ENCODE measurements at regions not wholly inside any gene's neighbourhood (a gene's known extent, or its start where the extent isn't known, plus 50 kb on each side); places are given as distances from the start of the nearest gene placed in this dataset.

- peak overlapping the region; percentile 12; the same call in 1 of the 2 replicates for H3K27ac Mint-ChIP-seq
- no peak for DNase-seq
- TF ChIP-seq CTCF (IDR thresholded peaks at IDR 0.05), result no peak
- H3K36me3 Mint-ChIP-seq (ENCODE audit: low read depth), result no peaks in the 10 kb centered on the region
- H3K4me1 Mint-ChIP-seq (ENCODE audit: low read depth), result peaks cover 46% of the 10 kb centered on the region
- H3K4me3 Mint-ChIP-seq, result no peak overlapping the region
- no peaks in the 10 kb centered on the region for H3K9me3 Mint-ChIP-seq
- no peaks in the 10 kb centered on the region for H3K27me3 Mint-ChIP-seq (ENCODE audit: insufficient read depth)
These were observed 257.6 kb upstream of the PHYHIPL start for GRCh38 chr10:58918887-58919286.

GRCh38 chr10:58919927-58920654 lies 256.4 kb upstream of the PHYHIPL start:
- H3K9me3 Mint-ChIP-seq, result no peaks in the 10 kb centered on the region
- peak; percentile 85 for DNase-seq
- H3K4me3 Mint-ChIP-seq, result peak overlapping the region; percentile 52
- peak overlapping the region; percentile 88 for H3K27ac Mint-ChIP-seq
- H3K27me3 Mint-ChIP-seq (ENCODE audit: insufficient read depth), result no peaks in the 10 kb centered on the region
- H3K36me3 Mint-ChIP-seq (ENCODE audit: low read depth), result no peaks in the 10 kb centered on the region
- no peak for TF ChIP-seq CTCF (IDR thresholded peaks at IDR 0.05)
- H3K4me1 Mint-ChIP-seq (ENCODE audit: low read depth), result peaks cover 46% of the 10 kb centered on the region

- H3K36me3 Mint-ChIP-seq (ENCODE audit: low read depth), result no peaks in the 10 kb centered on the region
- H3K4me1 Mint-ChIP-seq (ENCODE audit: low read depth), result peaks cover 44% of the 10 kb centered on the region
- TF ChIP-seq CTCF (IDR thresholded peaks at IDR 0.05), result no peak
- peak overlapping the region; percentile 88 for H3K27ac Mint-ChIP-seq
- H3K27me3 Mint-ChIP-seq (ENCODE audit: insufficient read depth), result no peaks in the 10 kb centered on the region
- H3K9me3 Mint-ChIP-seq, result no peaks in the 10 kb centered on the region
- peak overlapping the region; percentile 52 for H3K4me3 Mint-ChIP-seq
- no peak for DNase-seq
These were observed 255.8 kb upstream of the PHYHIPL start for GRCh38 chr10:58920655-58921003.

- H3K36me3 Mint-ChIP-seq (ENCODE audit: low read depth), result no peaks in the 10 kb centered on the region
- no peak for DNase-seq
- H3K27ac Mint-ChIP-seq, result peak overlapping the region; percentile 88
- H3K4me1 Mint-ChIP-seq (ENCODE audit: low read depth), result peaks cover 40% of the 10 kb centered on the region
- H3K27me3 Mint-ChIP-seq (ENCODE audit: insufficient read depth), result no peaks in the 10 kb centered on the region
- no peak for TF ChIP-seq CTCF (IDR thresholded peaks at IDR 0.05)
- peak overlapping the region; percentile 52 for H3K4me3 Mint-ChIP-seq
- no peaks in the 10 kb centered on the region for H3K9me3 Mint-ChIP-seq
These were observed 255.0 kb upstream of the PHYHIPL start for GRCh38 chr10:58921421-58921855.

GRCh38 chr10:58925381-58925780 lies 251.1 kb upstream of the PHYHIPL start:
- Mint-ChIP-seq H3K4me1 (ENCODE audit: low read depth) (peaks cover 32% of the 10 kb centered on the region), H3K9me3 (no peaks in the 10 kb centered on the region), H3K36me3 (ENCODE audit: low read depth) (no peaks in the 10 kb centered on the region), H3K27me3 (ENCODE audit: insufficient read depth) (no peaks in the 10 kb centered on the region), H3K4me3 (no peak overlapping the region), H3K27ac (no peak overlapping the region)
- no peak for DNase-seq
- TF ChIP-seq CTCF (IDR thresholded peaks at IDR 0.05), result no peak

Data from HFFc6 (cell line).